T-helper 9 cell (primary cell): ENCODE measurements at regions not wholly inside any gene's neighbourhood (a gene's known extent, or its start where the extent isn't known, plus 50 kb on each side); places are given as distances from the start of the nearest gene placed in this dataset.
"Not testable (repeated sequence)": the region's sequence is repeated elsewhere in the genome, so short reads cannot be mapped to it uniquely, and the experiment has no call there.

Source experiments
- DNase-seq: peaks from one replicate; pipeline ENCODE4 v3.0.0-alpha.2; 2020

GRCh38 chr1:29801561-29801973 lies 565.2 kb downstream of the PTPRU start:
- DNase-seq = no peak

DNA sequence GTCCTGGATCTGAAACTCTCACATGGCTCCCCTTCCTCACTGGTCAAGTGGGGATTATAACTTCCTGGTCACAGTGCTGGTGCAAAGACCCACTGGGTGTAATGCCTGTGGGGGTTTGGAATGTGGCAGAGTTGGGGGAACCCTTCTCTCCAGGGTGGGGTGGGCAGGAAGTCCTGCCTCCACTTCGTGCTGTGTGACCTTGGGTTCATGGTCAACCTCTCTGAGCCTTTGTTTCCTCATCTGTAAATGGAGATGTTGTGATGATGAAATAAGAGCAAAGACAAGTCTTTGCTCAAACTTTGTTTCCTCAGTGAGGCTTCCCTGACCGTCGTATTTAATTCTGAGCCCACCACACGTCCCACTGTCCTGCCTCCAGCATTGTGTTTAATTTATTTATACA lies 564.7 kb downstream of the PTPRU start:
- DNase-seq = no peak

- DNase-seq = no peak
Measured at GRCh38 chr1:29800522-29800956, 564.2 kb downstream of the PTPRU start.

GRCh38 chr1:29800120-29800519 lies 563.8 kb downstream of the PTPRU start:
- DNase-seq = no peak

DNA sequence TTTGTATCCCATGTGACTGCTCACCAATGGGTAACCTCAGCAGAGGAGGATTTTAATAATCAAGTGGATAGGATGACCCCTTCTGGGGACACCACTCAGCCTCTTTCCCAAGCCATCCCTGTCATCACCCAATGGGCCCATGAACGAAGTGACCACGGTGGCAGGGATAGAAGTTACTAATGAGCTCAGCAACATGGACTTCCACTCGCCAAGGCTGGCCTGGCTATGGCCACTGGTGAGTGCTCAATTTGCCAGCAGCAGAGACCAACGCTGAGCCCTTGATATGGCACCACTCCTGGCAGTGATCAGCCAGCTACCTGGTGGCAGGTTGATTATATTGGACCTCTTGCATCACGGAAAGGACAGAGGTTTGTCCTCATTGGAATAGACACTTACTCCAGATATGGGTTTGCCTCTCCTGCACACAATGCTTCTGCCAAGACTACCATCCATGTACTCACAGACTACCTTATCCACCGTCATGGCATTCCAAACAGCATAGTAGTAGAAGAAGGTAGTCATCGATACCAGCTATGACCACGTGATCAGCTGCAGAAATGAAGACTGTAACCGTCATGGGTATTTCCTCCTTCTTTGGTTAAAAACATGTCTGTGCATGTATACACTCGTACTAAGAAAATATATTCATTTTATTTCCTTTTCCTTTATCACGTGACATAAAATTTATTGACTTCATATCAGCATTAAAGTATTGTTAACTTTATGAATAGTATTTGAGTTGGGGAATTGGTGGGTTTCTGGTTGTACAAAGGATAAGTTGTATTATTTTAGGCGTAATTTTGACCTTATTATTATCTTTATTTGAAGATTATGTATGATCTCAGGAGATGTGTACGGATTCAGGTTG lies 562.6 kb downstream of the PTPRU start:
- no peak for DNase-seq

- not testable (repeated sequence) for DNase-seq
Measured at GRCh38 chr1:29797125-29797524, 560.8 kb downstream of the PTPRU start.

GRCh38 chr1:29795965-29796364 lies 559.6 kb downstream of the PTPRU start:
- DNase-seq = not testable (repeated sequence)

- DNase-seq = no peak
Measured at GRCh38 chr1:29793653-29794348, 557.5 kb downstream of the PTPRU start.

GRCh38 chr1:29793101-29793546 lies 556.8 kb downstream of the PTPRU start:
- peak; percentile 42 for DNase-seq

GRCh38 chr1:29789910-29790247 lies 553.6 kb downstream of the PTPRU start:
- no peak for DNase-seq

DNA sequence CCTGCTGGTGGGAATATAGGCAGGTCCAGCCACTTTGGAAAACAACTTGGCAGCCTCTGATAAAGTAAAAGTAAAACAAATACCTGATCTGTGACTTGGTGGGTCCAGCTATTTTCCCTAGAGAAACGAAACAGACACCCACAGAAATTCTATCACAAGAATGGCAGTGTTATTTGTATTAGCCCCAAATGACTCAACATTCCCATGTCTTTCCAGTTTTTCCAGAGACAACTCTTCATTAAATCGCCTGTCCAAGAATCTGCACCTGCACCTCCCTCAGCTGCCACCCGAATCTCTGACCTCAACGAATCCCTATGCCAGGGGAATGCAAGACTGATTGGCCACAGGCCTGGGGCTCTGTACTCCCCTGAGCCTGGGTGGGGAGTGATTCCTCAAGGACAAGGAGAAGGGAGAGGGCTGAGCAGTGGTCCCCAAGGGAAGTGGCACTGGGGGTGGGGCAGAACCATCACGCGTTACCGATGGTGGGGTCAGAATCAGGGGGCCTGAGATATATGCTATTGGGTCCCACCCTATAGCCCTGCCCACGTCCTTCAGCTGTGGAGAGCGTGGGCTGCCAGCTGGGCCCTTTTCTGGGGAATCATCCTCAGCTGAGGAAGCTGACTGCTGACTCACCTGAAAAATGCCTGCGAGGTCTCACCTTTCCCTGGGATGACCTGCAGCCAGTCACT lies 553.0 kb downstream of the PTPRU start:
- no peak for DNase-seq

GRCh38 chr1:29786791-29787732 lies 550.7 kb downstream of the PTPRU start:
- DNase-seq = no peak

- no peak for DNase-seq
Measured at GRCh38 chr1:29786195-29786594, 549.9 kb downstream of the PTPRU start.

DNA sequence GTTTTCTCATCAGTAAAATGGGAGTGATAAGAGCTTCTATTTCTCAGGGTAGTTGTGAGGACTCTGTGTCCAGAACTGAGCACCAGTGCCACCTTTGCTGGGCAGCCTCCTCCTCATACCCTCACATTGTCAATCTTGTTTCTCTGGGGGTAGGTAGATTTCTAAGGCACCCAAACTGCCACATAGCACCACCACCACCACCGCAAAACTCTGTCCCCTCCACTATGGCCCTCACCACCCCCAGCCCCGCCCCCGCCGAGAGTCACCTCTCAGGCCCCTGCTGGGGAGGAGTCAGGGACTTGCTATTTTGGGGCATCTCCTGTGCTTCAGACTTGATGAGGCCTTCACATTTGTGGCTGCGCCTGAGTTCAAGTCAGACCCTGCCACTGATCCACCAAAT lies 549.2 kb downstream of the PTPRU start:
- no peak for DNase-seq

DNA sequence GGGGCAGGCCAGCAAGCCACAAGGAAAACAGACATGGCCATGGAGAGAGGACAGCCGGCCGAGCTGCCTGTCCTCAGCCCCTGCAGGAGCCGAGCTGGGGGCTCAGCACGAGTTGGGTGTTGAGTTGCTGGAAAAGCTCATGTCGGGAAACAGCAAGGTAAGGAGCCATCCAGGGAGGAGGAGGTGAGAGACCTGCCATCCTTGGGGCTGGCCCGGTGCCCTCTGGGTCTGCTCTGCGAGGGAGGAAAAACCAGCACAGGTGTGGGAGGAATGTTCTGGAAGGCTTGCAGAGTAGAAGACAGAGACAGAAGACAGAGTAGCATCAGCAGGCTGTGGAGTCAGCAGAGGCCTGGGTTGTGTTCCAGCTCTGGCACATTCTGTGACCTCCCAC lies 548.8 kb downstream of the PTPRU start:
- no peak for DNase-seq

GRCh38 chr1:29784276-29785136 lies 548.2 kb downstream of the PTPRU start:
- no peak for DNase-seq

DNA sequence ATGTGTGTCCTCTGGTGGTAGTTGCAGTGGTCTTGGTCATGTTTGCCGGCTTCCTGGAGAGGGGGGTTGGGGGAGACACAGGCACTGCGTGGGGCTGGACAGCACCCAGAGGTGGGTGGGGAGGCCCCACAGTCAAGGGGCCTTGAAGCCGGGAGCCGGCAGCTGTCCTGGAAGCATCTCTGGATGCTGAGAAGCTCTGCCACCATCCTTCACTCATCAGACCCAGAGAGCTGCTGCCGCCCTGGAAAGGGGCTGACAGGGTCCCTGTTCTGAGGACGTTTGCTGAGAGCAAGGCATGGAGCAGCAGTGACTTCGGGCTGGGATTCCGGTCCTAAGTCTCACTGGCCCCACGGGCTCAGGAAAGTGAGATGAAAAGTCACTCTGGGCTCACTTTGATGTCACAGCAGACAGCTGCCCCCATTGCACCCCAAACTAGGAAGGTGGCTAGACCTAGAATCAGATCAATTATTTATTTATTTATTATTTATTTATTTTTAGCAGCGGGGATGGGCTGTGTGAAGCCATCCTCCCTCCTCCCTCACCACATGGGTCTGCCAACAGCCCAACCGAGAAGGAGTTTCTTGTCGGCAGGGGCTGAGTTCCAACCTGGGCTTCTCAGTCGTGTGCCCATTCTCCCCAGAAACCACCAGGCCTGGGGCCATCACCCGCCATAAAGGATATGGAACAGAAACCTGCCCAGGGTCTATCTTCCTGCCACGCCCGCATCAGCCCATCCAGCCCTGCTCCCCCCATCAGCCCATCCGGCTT lies 547.4 kb downstream of the PTPRU start:
- no peak for DNase-seq

DNA sequence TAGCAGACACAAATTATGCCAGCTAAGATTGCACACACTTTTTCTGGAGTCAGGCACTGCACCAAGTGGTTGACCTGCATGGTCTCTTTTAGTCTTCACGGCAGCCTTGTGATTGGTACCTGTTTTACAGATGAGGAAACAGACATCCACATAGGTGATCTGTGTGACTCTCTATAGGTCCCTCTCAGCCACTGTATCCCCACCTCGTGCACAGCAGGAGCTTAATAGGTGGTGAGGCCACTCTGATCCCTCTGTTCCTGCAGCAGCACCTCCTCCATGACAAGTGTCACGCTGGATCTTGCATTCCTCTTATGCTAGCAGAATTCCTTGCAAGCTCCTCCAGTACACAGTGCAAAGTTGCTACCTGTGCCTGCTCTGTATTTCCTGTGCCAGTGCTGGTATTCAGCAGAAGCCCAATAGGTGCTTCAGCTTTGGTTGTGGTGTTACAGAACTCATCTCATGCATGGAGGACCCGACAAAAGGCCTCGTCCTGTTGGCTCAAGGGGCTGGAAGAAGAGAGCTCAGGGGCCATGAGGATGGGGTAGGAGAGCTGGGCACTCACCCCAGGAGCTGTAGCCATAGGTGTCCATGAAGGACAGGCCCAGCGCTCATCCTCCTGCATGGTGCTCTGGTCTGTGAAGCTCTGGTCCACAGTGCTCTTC lies 546.7 kb downstream of the PTPRU start:
- no peak for DNase-seq

GRCh38 chr1:29779146-29779545 lies 542.8 kb downstream of the PTPRU start:
- no peak for DNase-seq

DNA sequence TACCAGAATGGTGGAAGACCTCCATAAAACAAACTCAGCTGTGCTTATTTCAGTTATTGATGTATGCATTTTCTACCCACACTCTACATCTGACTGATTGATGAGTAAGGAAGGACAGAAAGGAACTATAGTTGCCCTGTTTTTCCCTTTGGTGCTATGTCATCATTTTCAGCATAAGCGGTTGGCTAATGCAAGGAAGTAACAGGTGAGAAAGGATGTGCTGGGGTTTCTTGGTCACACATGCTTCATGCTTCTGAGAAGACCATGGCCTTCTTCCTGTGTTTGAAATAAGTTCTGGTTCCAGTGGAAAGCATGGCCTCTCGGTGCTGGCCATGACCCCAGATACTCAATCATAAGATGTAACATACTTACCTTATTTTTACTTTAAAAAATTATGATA lies 541.2 kb downstream of the PTPRU start:
- DNase-seq = no peak
